Stimulated activated CD4-positive, alpha-beta T cell treated with anti-CD3 and anti-CD28 coated beads, TNF-alpha, amount 100 ng/mL, for 4 hours (primary cell): ENCODE measurements at regions not wholly inside any gene's neighbourhood (a gene's known extent, or its start where the extent isn't known, plus 50 kb on each side); places are given as distances from the start of the nearest gene placed in this dataset.

Experiments
- DNase-seq, 3 experiments: peaks; one replicate each; pipeline ENCODE4 v3.0.0-alpha.2; 2020; ENCODE audit warnings: low read depth in 3 of 3

DNA sequence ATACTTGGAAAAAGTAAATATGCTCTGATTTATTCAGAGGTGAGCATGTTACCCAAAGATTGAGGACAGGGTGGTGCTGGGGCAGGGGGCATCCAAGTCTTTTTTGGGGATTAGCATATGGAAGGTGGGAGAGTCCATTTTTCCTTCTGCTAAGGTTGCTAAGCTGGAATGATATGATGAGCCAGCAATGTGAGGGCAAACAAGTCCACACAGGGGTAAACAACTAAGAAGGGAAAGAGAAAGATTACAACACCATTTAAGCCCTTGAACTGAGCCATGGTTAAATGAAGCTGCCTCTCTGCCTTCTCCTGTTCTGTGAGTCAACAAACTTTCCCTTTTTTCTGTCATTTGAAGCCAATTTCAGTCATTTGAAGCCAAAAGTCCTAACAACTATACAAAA lies 89.0 kb downstream of the RPL22L1 start:
- DNase-seq, result no peak

DNA sequence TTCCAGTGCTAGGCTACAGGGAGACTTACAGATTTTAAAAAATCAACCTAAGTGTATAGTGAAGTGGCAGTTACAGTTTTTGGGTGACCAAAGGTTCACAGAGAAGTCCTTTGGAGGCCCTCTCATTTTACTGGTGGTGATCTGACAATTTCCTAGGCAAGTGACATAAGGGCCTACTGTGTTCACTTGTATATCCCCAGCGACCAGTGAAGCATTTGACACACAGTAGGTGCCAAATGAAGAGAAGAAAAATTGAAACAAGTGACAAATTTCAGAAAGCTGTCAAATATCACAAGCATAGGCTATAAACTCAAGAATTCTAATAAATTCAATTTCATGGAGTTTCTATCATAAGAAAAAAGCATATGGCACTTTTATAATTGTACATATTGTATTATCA lies 89.5 kb downstream of the RPL22L1 start:
- DNase-seq, result no peak

DNA sequence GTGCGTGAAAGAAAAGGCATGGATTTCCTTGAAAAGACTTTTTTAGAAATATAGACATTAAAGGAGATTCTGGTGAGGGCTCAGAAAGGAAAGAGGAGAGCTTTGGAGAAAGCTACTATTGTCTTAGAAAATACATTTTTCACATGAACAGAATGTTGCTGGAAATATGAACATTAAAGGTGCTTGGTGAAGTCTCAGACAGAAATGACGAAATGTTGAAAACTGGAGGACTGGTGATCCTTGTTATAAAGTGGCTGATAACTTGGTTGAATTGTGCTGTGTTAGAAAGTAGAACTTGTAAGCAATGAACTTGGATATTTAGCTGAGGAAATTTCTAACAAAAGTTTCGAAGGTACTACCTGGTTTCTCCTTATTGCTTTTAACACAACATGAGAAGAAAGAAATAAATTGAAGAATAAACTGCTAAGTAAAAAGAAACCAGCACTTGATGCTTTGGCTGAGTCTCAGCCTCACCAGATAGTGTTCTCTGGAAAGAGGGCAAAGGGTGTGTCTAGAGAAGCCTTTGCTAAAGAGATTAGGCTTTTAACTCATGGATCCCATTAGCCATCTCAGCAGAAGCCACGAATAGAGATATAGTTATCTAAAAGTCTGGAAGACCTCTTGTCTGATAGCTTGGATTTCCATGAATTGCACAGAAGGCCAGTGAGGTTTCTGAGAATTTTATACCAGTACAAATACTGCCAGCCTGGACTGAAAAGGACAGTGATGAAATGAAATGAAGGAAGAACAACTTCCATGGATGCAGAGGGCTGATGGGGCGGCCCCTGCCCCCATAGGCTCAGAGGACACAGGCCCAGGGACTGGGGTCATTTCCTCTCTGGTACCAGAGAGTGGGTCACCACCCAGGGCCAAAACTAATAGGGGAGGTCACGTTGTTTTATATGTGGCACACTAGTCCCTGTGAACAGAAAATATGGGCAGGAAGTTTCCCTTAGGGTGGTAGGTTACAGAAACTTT lies 91.5 kb downstream of the RPL22L1 start:
- no peak for DNase-seq

DNA sequence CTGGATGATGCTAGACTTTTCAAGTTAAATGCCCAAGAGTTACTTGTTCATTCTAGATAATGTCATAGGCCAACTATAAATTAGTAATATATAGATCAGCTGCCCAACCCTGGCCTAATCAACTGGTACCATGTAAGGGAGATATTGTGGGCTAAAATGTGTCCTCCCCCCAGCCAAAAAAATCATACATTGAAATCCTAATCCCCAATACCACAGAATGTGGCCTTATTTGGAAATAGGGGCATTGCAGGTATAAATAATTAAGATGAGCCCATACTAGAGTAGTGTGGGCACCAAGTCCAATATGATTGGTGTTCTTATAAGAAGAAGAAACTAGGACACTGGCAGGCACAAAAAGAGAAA lies 92.5 kb downstream of the RPL22L1 start:
- DNase-seq, result no peak

DNA sequence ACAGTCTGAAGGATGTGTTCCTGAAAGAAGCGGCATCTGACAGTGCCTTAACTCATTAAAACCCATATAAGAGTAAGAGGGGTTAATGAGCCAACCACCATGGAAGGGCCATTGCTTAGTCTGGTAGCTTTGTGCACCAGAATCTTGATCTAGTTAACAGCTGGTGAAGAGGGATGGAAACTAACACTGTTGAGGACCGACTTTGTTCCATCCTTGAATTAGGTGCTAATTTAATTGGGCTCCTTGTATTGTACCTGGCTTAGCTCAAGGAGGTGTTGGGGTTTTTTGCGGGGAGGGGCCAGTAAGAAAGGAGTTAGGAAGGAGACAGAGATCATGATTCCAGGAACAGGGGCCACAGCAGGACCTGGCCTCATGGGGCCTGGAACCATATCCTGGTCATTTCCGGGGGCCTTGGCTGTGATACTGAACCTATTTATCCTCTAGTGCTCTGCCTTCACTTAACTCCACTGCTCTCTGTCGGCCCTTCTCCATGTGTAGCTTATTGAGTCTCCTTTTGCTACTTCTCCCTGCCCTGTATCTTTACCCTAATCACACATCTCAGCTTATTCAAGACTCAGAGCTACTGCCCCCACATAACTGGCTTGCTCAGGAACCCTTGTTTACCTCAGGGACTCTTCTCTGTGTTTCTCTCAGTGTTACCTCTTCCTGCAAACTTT lies 93.0 kb downstream of the RPL22L1 start:
- DNase-seq, result no peak

DNA sequence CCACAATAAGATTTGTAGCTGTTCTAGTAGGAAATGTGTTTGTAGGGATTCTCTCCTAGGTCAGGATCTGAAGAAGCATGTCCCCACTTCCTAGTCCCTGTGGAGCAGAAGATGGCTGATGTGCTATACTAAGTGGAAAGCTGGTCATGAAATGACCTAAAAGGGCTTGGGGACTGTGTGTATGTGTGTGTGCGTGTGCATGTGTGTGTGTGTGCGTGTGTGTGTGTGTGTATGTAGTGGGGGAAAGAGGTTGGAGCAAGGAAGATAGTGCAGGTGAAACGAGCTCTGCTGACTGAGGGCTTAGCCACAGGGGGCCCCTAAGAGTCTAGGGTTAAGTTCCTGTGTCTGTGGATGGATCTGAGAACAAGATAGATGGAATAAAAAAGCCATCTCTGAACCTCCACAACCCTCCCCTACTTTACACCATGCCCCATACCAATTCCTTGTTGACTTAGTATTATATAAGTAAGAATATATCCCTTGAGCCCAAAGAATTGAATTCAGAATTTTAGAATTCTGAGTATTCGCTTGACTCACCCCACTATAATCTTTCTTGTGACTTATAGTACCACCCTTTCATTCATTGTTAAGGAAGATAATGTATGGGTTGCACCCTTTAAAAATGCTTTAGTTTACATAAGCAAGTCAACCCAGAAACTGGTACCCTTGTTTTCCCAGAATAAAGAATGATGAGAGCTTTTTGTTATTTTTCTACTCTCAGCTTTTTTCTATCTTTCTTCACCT lies 96.1 kb downstream of the RPL22L1 start:
- DNase-seq, result no peak

DNA sequence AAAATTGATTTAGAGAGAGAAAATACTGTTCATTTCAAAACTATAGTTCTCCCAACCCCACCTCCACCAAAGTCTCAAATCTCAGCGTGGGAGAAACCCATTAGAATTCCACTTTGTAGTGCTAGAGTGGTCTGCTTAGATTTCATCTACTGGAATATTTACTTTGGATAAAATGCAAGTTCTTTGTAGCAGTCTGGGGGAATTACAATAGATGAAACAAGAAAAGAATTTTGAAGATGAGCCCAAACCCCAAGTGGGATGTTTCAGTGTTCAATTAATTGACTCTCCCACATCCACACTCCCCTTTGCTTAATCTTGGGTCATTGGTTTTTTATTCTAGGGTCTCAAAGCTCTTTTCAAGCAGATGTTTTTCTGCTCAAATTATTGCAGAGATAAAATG lies 97.8 kb downstream of the RPL22L1 start:
- no peak for DNase-seq

DNA sequence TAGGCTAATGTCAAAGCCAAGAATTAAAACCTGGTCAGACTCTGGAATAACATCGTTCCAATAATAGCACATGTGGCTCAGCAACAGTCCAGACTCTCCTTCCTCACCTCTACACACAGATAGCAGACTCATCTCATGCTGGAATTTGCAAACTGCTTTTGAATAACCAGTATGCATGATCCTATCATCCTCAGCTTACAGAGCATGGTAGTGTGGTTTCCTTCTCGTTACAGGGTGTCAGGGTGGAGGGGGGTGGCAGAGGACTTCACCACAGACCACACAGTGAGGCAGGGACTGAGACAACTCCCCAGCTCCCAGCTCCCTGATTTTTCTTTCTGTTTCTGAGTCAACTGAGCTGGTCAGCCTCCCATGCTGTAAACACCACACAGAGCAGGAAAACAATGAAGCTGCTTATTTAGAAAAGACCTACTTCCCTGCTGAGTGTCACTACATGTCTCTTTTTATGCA lies 101.6 kb downstream of the RPL22L1 start:
- no peak for DNase-seq

DNA sequence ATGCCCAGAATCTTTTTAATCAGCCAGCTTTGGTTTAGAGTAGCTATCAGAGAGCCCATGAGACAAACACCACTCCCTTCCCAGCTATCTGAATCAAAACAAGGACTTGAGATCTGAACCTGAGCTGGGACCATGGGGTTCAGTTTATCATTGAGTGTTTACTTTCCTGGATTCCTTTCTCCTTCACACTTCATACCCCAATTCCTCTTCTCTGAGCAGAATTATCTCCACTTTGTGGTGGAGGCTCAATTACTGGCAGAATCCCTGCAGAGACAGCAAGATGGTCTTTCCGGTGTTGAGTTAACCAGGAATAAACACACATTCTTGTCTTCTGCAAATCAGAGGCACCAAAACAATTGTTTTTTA lies 102.4 kb downstream of the RPL22L1 start:
- DNase-seq, result no peak

DNA sequence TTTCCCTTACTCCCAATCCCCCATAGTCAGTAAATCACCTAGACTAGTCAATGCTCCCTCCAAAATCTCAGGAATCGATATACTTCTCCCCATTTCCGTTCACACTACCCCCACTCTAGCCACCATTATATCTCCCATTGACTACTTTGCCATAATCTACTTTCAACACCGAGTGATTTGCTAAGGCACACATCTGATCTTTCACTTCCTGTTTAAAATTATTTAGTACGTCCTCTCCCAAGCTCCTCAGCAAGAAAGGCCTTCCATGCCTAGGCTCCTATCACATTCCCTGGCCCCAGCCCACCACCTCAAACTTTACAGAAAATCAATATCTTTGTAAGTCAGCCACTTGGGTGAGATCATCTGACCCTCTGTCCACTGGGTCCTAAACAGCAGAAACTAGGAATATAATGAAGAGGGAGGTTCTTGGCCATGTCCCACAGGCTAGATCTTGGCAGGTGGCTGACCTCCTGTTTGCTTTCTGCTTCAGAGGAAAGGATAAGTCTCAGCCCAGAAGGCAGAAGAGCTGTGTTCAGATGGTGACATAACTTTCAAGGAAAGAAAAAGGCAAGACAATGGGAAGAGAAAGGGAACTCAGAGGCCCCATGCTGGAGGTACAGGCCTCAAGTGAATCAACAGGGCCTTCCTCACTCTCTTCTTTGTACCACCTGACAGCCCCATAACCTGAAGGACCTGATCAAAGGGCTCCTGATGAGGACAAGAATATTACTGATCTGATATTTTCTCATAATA lies 103.0 kb downstream of the RPL22L1 start:
- DNase-seq, result no peak

DNA sequence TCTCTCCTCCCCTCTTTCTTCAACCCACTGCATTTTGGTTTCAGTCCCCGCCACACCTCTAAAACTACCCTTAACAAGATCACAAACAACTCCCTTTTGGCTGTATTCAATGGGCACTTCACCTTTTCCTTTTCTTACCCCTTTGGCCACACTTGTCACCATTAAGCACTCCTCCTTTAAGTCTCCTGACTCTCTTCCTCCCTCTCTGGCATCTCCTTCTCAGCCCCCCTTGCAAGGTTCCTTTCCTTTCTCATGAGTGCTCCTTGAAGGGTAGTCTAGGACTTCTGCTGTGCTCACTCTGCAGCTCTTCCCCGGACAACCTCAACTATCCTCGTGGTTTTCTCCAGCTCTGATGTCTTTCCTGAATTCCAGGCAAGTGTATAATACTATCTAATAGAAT lies 103.7 kb downstream of the RPL22L1 start:
- DNase-seq, result no peak

DNA sequence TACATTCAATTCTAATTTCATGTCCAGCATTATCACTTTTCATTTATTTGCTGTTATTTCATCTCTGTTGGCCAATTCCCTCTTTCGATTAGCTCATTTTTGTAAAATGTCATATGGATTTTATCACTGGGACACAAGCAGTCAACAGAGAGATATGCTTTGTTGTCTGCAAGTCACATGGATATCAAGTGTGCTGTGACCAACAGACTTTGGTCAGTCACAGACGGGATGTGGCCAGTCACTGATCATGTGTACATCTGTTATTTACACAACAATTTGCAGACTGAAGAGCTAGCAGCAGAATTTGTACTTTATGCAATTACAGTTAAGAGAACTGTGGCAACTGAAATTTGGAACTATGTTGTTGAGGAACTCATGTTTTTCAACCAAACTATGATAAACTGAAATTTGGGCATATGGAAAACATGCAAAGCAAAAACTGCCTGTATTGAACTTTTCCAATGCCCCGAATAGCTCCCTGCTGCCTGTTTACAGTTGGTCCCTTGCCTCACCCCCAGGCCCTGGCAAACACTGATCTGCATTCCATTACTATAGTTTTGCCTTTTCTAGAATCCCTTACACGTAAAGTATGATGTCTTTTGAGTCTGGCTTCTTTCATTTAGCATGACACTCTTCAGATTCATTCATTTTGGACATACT lies 104.4 kb downstream of the RPL22L1 start:
- DNase-seq, result no peak

DNA sequence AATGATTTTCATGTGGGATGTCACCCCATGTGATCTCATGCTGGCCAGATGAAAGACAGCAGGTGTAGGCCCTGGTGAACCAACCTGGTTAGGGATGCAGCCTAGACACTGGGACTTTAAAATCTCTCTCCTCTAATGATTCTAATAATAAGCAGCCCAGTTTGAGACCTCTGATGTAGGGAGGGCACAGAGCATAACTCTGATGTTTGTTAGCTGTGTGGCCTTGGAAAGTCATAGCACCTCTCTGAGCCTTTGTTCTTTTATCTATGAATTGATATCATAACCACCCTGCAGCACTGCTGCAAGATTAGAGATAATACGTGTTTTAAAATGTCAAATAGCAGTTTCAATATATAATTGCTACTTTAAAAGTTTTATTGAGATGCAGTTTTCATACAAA lies 106.0 kb downstream of the RPL22L1 start:
- DNase-seq, result no peak

DNA sequence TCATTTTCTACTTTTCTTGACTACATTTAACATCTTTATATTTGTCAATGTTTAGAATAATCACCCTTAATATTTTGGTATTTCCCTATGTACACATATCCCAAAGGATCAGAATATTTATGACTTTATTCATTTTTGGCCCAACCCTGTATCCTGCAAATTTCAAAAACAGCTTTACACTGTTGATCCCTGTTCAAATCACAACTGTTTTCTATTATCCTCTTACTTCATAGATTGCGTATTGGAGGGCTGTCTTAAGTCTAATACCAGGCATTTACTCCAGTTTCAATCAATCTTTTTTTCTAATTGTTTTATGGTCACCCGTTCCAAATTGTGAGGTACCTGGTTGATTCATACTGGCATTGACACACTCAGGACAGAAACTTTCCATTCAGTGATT lies 107.9 kb downstream of the RPL22L1 start:
- no peak for DNase-seq

DNA sequence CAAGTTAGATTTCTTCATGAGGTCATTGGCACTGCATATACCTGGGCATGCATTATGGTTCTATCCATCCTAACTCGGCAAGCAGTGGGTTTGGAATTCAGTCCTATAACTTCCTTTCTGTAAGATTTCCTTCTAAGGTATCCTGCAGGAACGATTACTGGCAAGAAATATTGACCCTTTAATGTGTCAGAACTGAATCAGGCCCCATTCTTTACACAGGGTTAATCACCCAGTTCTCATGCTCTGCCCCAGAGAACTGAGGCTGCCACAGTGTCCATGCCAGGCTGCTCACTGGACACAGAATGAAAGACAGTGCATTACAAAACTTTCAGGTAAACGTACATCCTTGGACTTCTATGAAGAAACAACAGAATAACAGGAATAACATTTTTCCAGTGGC lies 108.9 kb downstream of the RPL22L1 start:
- no peak for DNase-seq

DNA sequence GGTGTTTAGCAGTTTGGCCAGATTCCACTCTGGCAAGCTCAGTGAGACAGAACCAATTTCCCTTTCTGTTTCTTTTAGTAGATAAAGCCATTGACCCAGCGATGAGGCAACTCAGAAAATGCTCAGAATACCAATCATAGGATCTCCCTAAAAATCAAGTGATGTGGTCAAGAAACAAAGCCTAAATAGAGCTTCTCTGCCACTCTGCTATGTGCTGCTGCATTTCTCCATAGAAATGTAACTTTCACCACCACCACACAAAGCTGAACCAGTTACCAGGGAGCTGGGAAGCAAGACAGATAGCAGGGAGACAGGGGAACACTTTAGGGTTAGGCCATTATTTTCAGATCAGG lies 109.8 kb downstream of the RPL22L1 start:
- DNase-seq, result no peak

DNA sequence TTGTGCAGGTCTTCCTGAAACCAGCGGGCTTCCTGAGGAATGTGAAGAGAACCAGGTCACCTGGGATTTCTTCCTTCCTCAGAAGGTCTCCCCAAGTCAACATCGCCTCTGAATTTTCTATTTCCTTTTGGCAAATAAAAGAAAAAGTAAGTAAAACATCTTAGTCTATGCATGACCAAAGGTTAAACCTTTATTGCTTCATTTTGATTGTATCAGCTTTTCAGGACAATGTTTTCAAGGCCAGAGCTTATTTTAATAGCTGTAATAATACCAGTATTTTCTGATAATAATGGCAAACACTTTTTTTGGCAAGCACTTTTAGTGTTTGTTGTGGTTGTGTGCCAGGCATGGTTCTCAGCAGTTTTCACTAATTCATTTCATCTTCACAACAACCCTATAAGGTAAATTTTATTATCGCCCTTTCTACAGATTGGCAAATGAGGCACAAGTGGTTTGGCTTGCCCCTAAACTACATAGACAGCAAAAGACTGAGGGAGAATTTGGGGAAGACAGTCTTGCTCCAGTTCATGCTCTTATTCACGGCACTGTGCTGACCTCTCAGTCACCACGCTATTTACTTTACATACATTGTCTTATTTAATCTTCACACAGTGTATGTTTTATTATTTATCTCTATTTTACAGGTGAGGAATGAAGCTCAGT lies 110.4 kb downstream of the RPL22L1 start:
- DNase-seq, result no peak

DNA sequence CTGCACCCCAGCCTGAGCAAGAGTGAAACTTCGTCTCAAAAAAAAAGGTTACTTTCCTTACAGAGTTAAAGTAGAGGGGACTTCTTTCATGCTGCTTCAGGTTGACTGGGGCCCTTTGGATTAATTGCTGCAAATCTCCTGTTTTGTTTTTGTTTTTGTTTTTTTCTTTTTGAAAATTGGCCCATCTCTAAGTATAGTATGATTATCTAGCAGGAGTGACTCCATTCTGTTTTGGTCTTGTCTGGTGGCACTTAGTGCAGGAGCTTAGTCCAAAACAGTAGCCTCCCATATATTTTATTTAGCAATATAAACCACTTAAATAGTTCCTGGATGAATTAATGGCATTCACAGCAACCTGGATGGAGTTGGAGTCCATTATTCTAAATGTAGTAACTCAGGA lies 113.0 kb downstream of the RPL22L1 start:
- DNase-seq, result no peak

DNA sequence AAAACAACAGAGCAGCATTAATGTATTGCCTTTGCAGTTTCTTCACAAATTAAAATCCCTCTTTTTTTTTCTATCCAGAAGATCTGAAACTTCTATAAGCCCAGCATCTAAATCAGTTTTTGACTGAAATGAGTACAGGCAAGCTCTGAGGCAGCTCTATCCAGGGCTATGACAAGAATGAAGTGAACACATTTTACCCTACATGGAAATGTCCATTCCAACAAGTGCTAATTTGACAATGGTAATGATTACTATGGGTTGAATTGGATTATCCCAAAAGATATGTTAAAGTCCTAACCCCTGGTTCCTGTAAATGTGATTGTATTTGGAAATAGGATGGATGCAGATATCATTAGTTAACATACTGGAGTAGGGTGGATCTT lies 115.7 kb downstream of the RPL22L1 start:
- no peak for DNase-seq

DNA sequence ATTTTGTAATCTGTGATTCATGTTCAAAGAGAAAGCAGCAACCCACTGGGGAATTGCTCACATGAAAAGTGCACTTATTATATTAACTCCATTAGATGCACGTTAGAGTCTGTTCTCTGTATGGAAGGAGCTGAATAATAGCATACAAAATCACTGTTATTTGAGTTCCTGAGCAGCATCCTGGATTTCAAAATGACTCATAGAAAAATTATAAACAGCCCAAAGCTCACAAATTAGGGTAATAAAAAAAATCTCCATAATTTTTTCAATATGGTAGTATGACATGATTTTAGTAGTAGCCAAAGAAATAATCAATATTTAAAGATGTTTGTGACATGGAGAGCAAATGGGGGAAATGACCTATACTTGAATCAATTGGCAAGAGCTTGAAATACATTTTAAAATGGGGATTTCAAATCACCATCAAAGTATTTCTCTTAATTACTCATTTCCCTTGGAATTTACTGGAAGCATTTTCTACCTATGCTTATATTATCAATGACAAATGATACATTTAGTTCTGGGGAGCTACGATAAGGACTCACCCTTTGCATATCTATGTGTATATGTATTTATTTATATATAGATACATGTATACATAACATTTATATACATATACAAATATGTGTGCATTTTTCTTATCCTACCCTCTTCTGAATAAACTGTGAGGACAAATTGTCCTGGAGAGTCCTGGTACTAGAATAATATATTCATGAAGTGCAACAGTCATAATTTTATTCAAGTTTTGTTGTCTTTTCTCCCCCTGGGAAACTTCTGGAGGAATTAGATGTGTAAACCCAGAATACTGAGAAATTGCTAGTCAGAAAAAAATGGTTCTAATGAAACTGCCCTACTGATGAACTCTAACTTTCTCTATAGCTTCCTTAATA lies 116.3 kb downstream of the RPL22L1 start:
- no peak for DNase-seq
